ENCODE measurements at regions not wholly inside any gene's neighbourhood (a gene's known extent, or its start where the extent isn't known, plus 50 kb on each side); places are given as distances from the start of the nearest gene placed in this dataset.

DNA sequence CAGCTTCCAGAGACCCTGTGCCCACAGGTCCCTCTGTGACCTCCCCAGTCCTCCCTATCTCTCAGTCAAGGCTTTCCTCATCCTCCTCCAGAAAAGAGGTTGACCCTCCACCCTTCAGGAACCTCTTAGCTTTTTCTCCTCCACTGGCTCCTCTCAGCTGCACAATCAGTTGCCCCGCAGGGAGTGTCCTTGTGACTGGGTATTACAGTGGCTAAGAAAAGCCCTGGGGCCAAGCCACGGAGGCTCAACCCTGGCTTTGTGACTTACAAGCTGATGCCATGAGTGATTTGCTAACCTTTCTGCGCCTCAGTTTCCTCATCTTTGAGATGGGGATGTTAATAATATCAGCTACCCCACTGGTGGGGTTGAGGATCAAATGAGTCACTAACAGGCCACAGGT, 66.4 kb upstream of the ZMIZ1 start:
- H3K4me1 Mint-ChIP-seq (ENCODE audit: low read depth, unreplicated experiment): peaks cover 19% of the 10 kb centered on the region
- H3K27ac Mint-ChIP-seq (ENCODE audit: unreplicated experiment): no peak overlapping the region
- DNase-seq: no peak

DNA sequence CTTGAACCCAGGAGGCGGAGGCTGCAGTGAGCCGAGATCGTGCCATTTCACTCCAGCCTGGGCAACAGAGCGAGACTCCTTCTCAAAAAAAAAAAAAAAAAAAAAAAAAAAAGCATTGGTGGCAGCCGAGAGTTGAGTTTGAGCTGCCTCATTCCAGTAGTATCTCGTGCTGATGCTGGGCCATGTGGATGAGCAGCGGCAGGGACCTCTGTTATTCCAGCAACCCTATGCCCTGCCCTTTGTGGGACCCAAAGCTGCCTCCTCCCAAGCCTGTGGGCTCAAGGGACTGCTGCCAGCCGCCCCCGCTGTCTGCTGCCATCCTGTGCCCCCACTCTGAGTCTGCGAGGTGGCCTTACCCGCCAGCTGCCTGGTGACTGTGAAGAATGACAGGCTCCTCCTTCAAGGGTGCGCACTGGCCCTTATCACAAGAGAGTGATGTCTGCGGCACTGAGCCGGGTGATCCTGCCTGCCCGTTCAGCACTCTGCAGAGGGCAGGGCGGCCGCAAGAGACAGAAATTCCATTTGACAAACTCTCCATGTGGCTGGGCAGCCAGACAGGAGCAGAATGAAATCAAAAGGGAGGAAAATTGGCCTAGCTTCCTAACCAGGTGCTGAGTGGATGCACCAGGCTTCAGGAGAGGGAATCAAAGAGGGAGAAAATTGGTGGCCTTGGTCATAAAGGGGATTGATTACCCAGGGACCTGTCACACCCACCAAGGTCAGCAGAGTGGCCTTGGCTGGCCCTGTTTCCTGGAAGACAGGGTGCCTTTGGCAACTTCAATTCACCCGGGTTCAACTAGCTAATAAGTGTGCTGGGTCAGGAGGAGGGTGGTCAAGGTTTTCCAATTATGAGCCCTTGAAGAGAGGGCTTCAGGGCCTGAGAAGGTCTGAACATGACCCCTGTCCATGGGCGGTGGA, 65.3 kb upstream of the ZMIZ1 start:
- Mint-ChIP-seq H3K9me3 (ENCODE audit: unreplicated experiment) (peaks cover 7% of the 10 kb centered on the region), H3K27ac (ENCODE audit: unreplicated experiment) (no peak overlapping the region), H3K27me3 (ENCODE audit: unreplicated experiment) (peaks cover 13% of the 10 kb centered on the region), H3K36me3 (ENCODE audit: unreplicated experiment) (no peaks in the 10 kb centered on the region), H3K4me3 (ENCODE audit: unreplicated experiment) (no peak overlapping the region), H3K4me1 (ENCODE audit: low read depth, unreplicated experiment) (peaks cover 21% of the 10 kb centered on the region)
- TF ChIP-seq, protein P1, sequence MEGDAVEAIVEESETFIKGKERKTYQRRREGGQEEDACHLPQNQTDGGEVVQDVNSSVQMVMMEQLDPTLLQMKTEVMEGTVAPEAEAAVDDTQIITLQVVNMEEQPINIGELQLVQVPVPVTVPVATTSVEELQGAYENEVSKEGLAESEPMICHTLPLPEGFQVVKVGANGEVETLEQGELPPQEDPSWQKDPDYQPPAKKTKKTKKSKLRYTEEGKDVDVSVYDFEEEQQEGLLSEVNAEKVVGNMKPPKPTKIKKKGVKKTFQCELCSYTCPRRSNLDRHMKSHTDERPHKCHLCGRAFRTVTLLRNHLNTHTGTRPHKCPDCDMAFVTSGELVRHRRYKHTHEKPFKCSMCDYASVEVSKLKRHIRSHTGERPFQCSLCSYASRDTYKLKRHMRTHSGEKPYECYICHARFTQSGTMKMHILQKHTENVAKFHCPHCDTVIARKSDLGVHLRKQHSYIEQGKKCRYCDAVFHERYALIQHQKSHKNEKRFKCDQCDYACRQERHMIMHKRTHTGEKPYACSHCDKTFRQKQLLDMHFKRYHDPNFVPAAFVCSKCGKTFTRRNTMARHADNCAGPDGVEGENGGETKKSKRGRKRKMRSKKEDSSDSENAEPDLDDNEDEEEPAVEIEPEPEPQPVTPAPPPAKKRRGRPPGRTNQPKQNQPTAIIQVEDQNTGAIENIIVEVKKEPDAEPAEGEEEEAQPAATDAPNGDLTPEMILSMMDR (IDR thresholded peaks at IDR 0.05; ENCODE audit: partially characterized antibody, unreplicated experiment): no peak
- no peak for DNase-seq

More for the DNA sequence above, 66.4 kb upstream of the ZMIZ1 start:
- Mint-ChIP-seq H3K36me3 (ENCODE audit: unreplicated experiment) (no peaks in the 10 kb centered on the region), H3K27me3 (ENCODE audit: unreplicated experiment) (peaks cover 12% of the 10 kb centered on the region), H3K9me3 (ENCODE audit: unreplicated experiment) (peaks cover 3% of the 10 kb centered on the region), H3K4me3 (ENCODE audit: unreplicated experiment) (no peak overlapping the region)
- TF ChIP-seq, protein P1 (IDR thresholded peaks at IDR 0.05; ENCODE audit: partially characterized antibody, unreplicated experiment): no peak

DNA sequence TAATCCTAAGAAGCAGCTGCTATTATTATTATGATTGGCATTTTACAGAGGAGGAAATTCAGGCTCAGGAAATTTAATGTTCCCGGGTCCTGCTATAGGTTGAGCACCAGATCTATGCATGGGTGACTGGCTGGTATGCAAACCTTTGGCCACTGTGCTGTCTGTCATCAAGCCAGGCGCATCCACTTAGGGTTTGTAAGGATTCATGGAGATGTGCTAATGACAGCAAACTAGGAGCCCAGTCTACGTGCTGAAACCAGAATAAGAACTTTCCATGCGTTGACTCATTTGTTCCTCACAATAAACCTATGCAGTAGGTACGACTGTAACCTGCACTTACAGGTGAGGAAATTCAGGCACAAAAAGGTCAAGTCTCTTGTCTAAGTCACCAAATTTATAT, 64.5 kb upstream of the ZMIZ1 start:
- no peak for DNase-seq
- no peak overlapping the region for H3K4me3 Mint-ChIP-seq (ENCODE audit: unreplicated experiment)
- no peaks in the 10 kb centered on the region for H3K36me3 Mint-ChIP-seq (ENCODE audit: unreplicated experiment)
- H3K4me1 Mint-ChIP-seq (ENCODE audit: low read depth, unreplicated experiment): peaks cover 23% of the 10 kb centered on the region
- peaks cover 15% of the 10 kb centered on the region for H3K27me3 Mint-ChIP-seq (ENCODE audit: unreplicated experiment)
- TF ChIP-seq, protein P1 (IDR thresholded peaks at IDR 0.05; ENCODE audit: partially characterized antibody, unreplicated experiment): no peak
- H3K9me3 Mint-ChIP-seq (ENCODE audit: unreplicated experiment): peaks cover 8% of the 10 kb centered on the region
- H3K27ac Mint-ChIP-seq (ENCODE audit: unreplicated experiment): no peak overlapping the region

DNA sequence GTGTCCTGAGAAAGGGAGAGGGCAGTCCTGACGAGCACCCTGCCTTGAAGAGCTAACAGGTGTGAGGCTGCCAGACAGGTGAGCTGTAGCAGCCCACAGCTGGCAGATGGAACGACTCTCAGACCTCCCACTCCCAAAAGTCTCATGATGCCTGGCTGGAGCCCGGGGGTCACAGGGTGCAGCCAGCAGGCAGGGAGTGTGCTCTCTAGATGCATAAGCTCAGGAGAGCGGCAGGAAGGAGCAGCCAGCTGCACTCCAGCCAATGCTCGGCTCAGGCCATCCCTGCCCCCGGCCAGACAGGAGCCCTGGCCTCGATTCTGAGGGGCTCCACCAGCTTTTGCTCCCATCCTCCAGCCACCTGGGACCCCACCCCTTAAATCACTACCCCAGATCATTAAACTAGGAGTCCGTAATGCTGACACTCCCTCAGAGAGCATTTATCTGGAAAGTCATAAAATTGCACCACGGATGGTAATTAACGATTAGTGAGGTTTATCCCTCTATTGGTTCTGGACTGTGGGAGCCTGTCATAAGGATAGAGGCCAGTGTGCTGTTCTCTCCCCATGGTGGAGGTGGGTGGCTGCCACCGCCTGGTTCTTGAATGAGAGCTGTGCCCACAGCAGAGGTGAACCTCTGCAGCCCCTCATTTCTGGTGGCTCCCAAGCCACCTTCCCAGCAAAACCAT, 63.5 kb upstream of the ZMIZ1 start:
- H3K4me3 Mint-ChIP-seq (ENCODE audit: unreplicated experiment): no peak overlapping the region
- peaks cover 23% of the 10 kb centered on the region for H3K4me1 Mint-ChIP-seq (ENCODE audit: low read depth, unreplicated experiment)
- H3K9me3 Mint-ChIP-seq (ENCODE audit: unreplicated experiment): peaks cover 8% of the 10 kb centered on the region

More for the DNA sequence above, 63.5 kb upstream of the ZMIZ1 start:
- H3K27me3 Mint-ChIP-seq (ENCODE audit: unreplicated experiment): peaks cover 11% of the 10 kb centered on the region
- DNase-seq: no peak
- H3K27ac Mint-ChIP-seq (ENCODE audit: unreplicated experiment): no peak overlapping the region
- TF ChIP-seq, protein P1 (IDR thresholded peaks at IDR 0.05; ENCODE audit: partially characterized antibody, unreplicated experiment): no peak
- no peaks in the 10 kb centered on the region for H3K36me3 Mint-ChIP-seq (ENCODE audit: unreplicated experiment)
